ENCODE measurements at regions not wholly inside any gene's neighbourhood (a gene's known extent, or its start where the extent isn't known, plus 50 kb on each side); places are given as distances from the start of the nearest gene placed in this dataset.

DNA sequence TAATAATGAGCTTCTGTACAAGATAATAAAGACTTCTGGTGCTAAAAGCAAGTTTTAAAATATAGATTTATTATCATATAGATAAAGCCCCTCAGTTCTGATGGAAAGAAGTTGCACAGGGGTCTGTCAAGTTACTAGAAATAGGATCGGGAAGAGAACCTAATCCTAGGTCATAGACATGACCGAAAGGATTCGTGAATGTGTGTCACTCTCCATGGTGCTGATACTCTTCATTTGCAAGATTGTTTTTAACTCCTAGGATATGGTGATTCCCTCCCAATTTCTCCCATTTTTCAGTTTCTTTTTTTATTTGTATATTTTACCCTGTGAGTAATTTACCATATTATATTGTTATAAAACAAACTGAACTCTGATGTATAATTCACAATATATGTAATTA is 58.9 kb upstream of the CTNNA2 start:
- no peak for DNase-seq (ENCODE audit: low read depth)

DNA sequence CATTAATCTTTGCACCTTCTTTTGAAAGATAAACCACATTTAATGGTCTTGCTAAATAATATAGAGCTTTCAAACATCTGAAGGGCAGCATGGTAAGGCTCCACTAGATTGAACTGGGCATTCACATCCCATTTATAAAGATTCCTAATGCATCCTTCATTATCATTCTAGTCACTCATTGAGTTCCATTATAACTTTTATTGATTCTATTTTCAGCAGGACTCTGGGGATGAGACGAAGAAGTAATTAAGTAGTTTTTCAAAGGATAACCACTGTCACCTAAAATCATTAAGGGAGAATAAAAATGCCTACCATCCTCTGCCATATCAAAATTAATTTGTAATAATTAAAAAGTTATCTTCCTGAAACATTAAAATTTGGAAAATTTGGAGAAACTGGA is 60.2 kb upstream of the CTNNA2 start:
- no peak for DNase-seq (ENCODE audit: low read depth)

DNA sequence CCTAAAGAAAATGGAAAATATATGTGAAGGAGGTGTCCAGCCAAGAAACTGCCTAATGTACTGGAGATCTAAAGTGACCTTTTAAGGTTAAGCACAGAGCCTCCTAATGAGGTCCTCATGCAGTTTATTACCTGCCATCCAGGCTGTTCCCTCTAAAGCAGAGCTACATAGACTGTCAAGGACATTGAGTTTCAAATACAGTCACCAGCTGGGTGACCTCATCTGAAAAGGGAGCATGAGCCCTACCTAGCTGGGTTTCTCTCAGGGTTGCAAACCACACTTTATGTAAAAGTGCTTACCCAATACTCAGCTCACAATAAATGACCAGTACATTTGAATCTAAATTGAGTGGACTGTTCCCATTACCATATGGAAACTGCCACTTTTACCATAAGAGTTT is 65.4 kb upstream of the CTNNA2 start:
- DNase-seq (ENCODE audit: low read depth), result no peak

DNA sequence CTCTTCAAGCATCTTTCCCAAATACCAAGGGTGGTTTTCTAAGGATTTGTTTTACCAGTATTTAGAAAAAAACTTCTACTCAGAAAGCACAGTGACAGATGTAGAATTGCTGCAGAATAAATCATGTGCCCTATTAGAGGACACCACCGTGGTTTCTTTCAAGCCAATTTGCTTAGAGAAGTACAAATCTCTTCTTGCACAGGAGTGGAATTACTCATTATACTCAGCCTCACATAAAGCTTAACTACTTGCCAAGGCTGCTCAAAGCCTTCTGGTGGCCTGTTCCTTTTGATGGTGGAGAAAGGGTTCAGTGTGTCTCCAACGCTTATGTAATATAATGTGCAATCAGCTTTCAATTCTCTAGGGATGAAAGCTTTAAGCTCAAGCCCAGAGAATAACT is 66.5 kb upstream of the CTNNA2 start:
- DNase-seq (ENCODE audit: low read depth), result no peak

DNA sequence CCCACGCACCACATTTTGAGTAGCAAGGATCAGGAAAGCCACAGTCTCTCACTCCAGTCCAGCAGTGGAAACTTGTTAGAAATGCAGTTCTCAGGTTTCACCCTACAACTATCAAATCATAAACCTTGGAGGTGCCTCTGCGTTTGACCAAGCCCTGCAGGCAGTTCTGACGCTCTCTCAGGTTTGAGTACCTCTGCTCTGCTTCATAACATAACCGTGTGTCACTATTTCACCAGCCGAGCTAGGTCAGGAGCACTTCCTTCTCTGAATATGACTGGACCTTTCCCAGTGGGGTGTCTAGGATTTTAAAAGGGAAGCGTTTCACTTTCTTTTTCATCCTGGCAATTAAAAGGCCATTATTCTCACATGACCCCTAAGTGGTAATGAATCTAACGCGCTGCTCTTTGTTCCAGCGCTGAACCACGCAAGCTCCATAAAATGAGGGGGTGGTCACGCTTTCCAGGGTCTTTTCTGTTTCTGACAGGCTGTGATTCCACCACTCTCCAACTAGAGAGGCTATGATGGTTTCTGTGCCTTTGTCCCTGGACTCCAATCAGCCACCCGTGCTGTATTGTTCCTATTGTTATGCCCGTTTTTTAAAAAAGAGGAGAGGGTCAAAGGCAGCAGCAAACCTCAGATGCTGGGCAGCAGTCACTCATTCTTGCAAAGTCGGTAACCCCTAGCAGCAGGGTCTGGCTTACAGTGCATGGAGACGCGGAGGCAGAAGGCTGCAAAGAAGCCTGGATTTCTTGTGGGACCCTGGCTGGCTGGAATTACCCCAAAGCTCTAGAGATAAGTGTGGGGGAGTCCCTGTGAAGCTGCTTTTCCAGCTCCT is 75.2 kb upstream of the CTNNA2 start:
- peak; percentile 1 for DNase-seq (ENCODE audit: low read depth)

DNA sequence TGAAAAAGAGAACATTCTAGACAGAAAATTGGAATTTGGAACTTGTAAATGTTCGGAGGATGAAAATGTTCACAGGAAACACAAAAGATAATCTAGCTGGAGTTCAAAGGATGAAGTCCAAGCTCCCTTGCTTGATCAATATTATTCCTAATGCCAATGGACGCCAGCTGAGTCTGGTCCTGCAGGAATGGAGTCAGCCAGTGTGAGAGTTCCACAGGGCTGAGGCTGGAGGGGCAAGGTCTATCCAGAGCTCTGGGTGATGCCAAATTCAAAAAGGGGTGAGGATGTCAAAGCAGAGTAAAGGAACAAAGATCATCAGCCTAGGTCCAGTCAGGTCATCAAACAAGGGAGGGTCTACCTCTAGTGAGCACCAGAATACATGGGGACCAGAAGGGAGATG is 78.5 kb upstream of the CTNNA2 start:
- DNase-seq (ENCODE audit: low read depth), result no peak

DNA sequence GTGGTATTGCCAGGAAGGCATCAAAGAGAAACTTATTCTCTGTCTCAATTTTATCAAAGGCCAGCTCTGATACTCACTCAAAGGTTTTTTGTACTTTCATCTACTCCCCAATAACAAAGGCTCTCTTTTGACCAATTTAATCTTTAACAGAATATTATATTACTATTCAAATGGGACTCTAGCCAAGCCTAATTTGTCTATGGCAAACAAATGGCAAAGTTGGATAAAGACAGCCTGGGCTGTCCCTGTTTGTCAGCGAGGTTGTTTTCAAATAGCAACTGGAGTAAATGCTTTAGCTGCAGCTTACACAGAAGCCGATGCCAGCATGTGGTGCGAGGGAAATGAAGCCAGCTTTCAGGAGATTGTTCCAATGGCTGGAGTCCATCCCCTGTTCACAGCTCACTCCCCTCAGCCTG is 80.1 kb upstream of the CTNNA2 start:
- no peak for DNase-seq (ENCODE audit: low read depth)

DNA sequence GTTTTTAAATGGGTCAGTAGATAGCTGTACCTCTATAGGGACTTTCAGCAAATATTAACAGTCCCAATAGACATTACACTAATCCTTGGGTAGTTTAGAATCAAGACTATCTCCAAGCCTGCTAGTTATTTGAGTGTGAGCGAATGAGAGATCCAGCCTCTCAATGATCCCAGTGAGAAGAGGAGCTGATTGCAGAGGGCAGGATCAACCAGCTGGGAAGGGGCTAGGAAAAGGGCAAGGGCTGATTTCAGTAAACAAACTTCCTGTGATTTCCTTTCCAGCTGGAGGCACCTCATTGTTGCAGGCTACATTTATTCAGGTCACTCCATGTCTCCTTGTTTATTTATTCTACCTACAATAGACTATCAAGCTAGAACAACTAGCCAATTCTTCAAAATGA is 84.1 kb upstream of the CTNNA2 start:
- DNase-seq (ENCODE audit: low read depth), result no peak

DNA sequence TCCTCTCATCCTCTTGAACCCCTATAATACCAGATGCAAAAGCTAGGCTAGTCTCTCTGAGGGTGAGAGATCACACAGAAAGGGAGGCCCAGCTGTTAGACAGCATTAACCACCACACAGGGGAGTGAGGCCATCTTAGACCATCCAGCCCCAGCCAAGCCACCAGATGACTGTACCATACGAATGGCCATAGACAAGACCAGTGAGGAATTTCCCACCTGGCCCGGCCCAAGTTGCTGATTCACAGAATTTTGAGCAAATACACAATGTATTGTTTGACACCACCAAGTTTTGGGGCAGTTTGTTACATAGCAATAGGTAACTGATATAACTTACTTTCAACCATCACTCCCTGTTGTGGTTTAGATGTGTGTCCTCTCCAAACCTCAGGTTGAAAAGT is 98.2 kb upstream of the CTNNA2 start:
- DNase-seq (ENCODE audit: low read depth), result no peak

DNA sequence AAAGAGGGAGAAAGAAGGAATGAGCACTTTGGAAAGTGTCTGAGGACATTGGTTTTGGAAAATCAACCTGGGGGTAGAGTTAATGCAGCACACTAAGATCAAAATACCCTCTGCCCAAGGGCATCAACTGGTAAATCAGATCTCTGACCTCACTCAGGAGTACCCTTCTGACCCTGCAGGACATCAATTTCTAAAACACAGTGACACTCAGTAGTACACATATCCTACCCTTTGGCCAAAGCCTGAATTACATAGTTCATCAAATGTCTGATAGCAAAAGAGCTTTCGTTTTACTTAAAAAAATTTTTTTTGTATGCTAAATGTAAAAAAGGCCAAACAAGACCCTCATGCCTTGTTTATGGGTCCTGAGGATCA is 118.4 kb upstream of the CTNNA2 start:
- DNase-seq (ENCODE audit: low read depth), result no peak

DNA sequence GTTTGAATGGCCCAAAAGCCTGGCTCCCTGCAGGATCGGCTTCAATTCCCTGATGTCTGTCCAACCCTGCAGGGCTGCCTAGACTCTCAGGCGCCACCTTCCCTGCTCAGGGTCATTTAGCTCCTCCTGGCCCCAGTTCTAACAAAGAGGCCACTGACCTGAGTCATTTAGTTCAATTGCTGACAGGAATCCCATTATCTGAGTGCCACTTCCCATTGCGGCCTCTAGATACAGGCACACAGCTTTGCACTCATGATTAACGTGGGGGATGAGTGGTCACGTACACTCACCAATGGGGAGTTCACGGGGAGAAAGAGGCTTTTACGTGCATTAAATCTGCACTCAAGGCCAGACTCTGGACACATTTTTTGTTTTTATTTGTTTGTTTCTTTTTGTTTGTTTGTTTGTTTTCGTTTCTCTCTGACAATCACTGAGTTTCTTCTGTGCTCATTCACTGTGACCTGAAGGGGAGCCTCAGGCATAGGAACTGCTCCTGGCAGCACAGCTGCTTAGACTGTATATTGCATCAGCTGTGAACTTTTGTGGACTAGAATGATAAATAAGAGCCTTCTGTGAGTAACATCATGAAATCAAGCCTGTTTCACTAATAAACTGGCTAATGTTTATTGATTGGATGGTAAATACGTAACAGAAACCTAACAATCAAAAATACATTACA is 118.9 kb upstream of the CTNNA2 start:
- no peak for DNase-seq (ENCODE audit: low read depth)

DNA sequence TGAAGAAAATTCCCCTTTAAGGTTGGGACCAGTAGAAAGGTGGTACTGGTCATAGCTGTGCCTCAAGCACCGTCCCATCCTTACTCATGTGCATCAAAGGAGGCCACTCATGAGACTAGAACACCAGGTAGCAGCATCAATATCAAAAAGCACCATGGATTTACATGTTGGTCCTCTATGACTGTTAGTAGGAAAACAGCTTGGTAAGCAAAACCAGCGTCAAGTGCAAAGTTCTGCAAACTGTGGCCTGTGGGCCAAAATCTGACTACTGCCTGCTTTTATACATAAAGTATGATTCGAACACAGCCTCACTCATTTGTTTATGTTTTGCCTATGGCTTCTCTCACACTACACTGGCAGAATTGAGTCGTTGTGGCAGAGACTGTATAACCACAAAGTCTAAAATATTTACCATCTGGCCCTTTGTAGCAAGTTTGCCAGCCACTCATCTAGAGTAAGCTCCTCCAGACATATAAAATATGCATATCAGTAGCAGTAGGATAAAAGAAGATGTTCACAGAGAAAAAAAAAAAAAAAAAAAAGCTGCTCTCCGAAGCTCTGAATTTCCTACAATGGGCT is 119.7 kb upstream of the CTNNA2 start:
- no peak for DNase-seq (ENCODE audit: low read depth)

DNA sequence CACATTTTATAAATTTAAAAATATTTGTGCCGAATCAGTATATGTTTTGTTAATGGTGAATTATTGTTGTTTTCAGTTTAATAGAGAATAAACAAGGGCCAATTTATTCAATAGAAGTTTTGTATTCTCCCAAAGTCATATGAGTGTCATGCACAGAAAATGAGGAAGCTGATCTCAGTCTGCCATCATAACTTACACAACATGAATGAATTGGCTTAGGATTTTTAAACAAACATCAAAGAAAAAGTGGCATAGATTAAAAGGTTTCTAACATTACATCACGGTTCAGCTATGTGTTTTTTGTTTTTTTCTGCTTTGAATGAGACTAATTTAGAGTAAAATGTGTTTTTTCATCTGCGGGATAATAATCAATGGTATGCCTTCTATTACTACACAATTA is 123.4 kb upstream of the CTNNA2 start:
- no peak for DNase-seq (ENCODE audit: low read depth)

DNA sequence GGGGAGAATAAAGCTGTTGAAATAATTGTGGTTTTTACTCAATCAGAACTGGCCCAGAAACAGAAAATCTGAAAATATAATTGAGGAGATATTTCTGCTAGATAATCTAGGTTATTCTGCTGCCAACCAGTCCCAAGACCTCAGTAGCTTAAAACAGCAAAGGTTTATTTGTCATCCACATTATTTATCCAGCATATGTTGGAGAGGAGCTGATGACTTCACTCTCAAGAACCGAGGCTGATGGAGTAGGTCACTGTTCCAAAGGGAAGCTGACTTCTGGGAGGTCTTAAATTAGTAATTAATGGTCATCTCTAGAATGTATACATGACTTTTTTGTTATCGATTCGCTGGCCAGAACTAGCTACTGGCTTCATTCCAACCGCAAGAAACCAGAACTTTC is 124.8 kb upstream of the CTNNA2 start:
- DNase-seq (ENCODE audit: low read depth), result no peak

DNA sequence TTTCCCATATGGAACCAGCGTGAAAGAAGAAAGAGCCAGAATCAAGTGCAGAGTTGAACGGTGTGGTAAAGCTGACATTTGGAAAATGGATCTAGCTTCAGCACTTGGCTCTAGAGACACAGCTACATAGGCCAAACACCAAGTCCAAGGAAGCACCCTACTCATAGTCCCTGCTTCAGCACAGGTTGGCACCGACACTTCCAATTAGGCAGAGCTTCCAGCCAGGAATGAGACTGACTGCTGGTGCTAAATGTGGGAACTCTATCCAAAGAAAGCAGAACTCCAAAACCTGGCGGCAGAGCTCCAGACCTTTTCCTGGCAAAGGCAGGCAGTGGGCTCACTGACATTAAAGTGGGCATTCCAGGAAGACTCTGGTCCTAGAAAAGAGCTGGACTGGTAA is 125.4 kb upstream of the CTNNA2 start:
- DNase-seq (ENCODE audit: low read depth), result no peak

DNA sequence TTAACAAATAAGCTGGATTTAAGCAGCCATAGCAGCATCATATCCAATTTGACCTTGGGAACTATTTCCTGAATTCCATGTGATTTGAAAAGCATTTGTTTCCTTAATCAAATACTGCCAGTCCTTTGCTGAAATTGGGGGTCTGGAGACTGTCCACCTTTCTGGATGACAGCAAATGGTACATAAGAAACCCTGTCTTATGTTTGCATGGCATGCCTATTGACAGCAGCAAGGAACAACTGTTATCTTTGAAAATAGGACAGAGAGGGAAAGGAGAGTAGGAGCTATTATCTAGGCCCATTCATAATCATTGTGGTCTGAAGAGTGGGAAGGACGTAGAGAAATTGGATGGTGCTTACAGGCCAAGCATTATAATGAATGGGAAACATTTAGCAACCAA is 129.2 kb upstream of the CTNNA2 start:
- DNase-seq (ENCODE audit: low read depth), result no peak

DNA sequence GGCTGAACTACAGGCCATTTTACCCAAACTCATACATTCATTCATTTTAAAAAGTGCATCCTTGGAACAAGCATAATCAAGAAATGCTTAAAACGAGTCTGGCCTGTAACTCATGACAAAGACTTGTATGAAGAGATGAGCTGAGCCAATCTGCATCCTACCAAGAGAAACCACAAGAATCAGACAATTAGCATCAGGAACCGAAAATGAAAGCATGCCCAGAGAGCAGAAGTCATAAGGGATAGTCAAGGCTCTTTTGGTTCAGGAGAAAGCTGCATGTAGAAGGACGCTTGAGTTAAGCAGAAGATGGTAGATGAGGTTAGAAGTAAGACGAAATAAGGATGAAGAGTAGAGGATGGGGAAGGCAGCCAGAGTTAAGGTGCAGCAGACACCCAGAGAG is 137.0 kb upstream of the CTNNA2 start:
- no peak for DNase-seq (ENCODE audit: low read depth)

DNA sequence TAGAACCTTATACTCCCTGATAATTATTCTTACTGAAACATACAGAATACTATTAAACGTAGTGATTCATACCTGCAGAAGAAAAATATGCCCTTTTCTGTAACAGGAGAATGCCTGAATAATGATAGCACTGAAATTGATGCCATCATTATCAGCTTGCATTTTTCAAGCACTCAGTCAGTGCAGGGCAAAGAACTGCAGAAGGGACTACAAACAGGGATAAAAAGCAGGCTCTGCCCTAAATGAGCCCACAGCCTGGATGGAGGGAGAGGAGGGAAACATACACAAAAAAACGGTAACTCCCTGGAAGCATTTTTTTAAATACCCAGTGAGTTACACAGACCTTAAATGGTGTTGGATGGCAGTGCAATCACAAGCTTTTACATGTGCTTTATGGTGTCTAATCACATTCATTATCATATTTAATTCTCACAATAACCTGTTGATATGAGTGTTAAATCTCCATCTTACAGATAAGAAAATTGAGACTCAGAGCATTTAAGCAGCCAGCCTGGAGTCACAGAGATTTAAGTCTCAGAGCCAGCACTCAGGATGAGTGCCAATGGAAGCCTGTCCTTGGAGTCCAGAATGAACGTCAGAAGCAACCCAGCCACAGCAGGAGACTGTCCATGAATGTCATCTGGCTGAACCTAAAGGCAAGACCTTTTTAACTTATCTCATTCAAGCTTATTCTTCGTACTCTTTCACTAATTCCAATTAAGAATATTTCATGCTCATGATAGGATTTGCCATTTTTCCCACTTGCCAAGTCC is 139.3 kb upstream of the CTNNA2 start:
- DNase-seq (ENCODE audit: low read depth), result no peak

DNA sequence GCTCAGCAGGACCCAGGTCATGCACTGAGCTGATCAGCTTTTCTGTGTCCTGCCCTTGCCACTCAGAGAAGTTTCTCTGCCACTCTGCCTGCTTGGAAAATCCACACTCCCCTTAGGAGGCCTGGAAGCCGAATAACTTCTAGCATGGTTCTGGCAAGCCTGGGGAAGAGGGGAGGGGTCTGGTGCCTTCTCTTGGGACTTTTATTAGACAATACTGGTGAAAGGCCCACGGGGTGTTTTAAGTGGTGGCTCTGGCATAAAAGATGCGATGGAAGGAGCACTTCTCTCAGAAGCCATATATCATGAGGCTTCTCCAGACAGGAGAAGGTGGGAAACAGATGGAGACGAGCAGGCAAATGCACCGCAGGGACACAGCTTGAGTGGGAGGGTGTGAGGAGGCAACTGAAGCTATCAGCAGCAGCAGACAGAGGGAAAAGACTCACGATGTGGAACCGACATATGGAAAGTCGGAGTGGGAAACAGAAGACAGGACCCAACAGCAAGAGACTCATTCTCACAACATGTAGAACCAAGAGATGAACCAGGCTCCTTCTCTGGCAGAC is 141.8 kb upstream of the CTNNA2 start:
- DNase-seq (ENCODE audit: low read depth), result no peak

DNA sequence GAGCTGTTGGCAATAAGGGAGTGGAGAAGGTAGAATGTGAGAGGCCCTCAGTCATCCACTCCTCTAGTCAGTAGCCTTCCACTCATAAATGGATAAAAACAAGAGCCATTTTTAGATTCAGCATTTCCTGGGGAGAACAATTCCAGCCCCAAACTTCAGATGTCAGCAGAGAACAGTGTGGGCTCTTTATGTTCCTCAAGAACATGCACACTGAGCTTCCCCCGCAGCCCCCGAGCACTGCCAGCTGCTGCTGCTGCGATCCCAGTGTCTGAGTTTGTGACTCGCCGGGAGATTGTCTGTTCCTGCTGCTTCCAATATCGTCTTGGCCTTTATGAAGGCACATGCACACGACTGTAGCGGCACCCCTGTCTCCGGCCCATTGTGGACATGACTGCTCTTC is 143.7 kb upstream of the CTNNA2 start:
- no peak for DNase-seq (ENCODE audit: low read depth)

DNA sequence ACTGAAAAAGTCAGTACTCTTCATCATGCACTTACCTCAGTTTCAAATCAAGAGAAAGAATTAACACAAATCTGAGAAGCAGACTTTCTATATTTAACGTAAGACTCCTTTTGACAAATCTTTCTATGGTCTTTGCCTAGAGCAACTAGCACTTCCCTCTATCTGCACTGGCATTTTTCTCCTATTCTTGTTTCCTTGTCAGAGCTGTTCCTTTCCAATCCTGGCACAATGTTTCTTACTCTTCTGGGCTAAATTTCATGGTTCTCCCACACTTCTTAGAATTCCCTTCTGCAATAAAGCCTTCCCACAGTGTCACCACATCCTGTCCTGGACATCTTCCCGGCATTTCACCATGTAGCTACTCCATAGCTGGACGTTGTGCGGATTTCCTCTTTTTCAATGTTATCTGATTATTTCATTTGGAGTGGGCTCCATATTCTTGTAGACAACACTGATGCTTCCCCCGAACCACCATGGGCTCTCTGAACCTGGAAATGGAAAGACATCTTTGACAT is 144.7 kb upstream of the CTNNA2 start:
- no peak for DNase-seq (ENCODE audit: low read depth)

DNA sequence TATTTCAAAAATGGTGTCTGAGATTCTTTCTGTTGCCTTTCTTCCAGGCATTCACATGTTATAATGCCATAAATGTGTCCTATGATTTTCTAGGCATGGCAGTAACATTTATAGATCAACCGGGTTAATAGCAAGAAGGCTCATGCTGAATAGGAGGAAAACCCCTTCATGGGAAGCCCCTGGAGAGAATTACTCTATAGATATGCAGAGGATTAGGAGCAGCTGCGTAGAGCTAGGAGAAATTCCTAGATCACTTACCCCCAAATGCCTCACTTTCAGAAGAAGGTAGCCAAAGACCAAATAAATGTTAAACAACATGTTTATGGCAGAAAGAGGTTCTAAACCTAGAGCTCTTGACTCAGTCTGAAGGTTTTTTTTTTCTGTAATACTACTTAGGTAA is 153.4 kb upstream of the CTNNA2 start:
- DNase-seq (ENCODE audit: low read depth), result no peak
